ENCODE measurements at regions not wholly inside any gene's neighbourhood (a gene's known extent, or its start where the extent isn't known, plus 50 kb on each side); places are given as distances from the start of the nearest gene placed in this dataset.

- Histone ChIP-seq H3K27ac (no peak overlapping the region), H3K36me3 (replicated peaks in 1 of 2) (no peaks in the 10 kb centered on the region), H3K27me3 (no peaks in the 10 kb centered on the region), H3K9me3 (replicated peaks in 1 of 3) (no peaks in the 10 kb centered on the region), H3K4me3 (no peak overlapping the region), H3K4me1 (replicated peaks in 1 of 2) (no peaks in the 10 kb centered on the region)
- no peak for DNase-seq
- WGBS, 4 donors: 58 to 75% (median 66%) methylated on average over 2 of the region's 2 CpGs
- intact Hi-C loops (cut with DNase I): no loop called here
- TF ChIP-seq POLR2A (IDR thresholded peaks at IDR 0.05) (no peak), CTCF (IDR thresholded peaks at IDR 0.05) (no peak)
Observed at GRCh38 chr3:18500322-18500721, 75.2 kb upstream of the SATB1 start.

- 62 to 67% (median 63%) methylated on average over 3 of the region's 3 CpGs for WGBS, 4 donors
- Histone ChIP-seq H3K36me3 (replicated peaks in 1 of 2) (no peaks in the 10 kb centered on the region), H3K9me3 (replicated peaks in 1 of 3) (no peaks in the 10 kb centered on the region), H3K27ac (no peak overlapping the region), H3K4me1 (replicated peaks in 1 of 2) (no peaks in the 10 kb centered on the region), H3K27me3 (no peaks in the 10 kb centered on the region), H3K4me3 (no peak overlapping the region)
- intact Hi-C loops (cut with DNase I): no loop called here
- TF ChIP-seq POLR2A (IDR thresholded peaks at IDR 0.05) (no peak), CTCF (IDR thresholded peaks at IDR 0.05) (no peak)
- no peak for DNase-seq
Observed at GRCh38 chr3:18499301-18499700, 74.2 kb upstream of the SATB1 start.

- 76 to 90% (median 86%) methylated on average over 1 of the region's 1 CpG for WGBS, 4 donors
Observed at GRCh38 chr3:18494251-18494650, 69.1 kb upstream of the SATB1 start.

GRCh38 chr3:18489939-18490338 lies 64.8 kb upstream of the SATB1 start:
- TF ChIP-seq POLR2A (IDR thresholded peaks at IDR 0.05) (no peak), CTCF (IDR thresholded peaks at IDR 0.05) (no peak)
- Histone ChIP-seq H3K9me3 (replicated peaks in 1 of 3) (no peaks in the 10 kb centered on the region), H3K4me3 (no peak overlapping the region), H3K27ac (no peak overlapping the region), H3K36me3 (replicated peaks in 1 of 2) (no peaks in the 10 kb centered on the region), H3K27me3 (no peaks in the 10 kb centered on the region), H3K4me1 (replicated peaks in 1 of 2) (no peaks in the 10 kb centered on the region)
- WGBS, 4 donors: 85 to 89% (median 85%) methylated on average over 4 of the region's 4 CpGs
- intact Hi-C loops (cut with DNase I): no loop called here
- no peak for DNase-seq

More at GRCh38 chr3:18494251-18494650, 69.1 kb upstream of the SATB1 start:
- Histone ChIP-seq H3K27ac (no peak overlapping the region), H3K27me3 (no peaks in the 10 kb centered on the region), H3K9me3 (replicated peaks in 1 of 3) (no peaks in the 10 kb centered on the region), H3K4me3 (no peak overlapping the region), H3K4me1 (replicated peaks in 1 of 2) (no peaks in the 10 kb centered on the region), H3K36me3 (replicated peaks in 1 of 2) (no peaks in the 10 kb centered on the region)
- no peak for TF ChIP-seq POLR2A (IDR thresholded peaks at IDR 0.05)
- DNase-seq: no peak
- intact Hi-C loops (cut with DNase I): no loop called here

DNA sequence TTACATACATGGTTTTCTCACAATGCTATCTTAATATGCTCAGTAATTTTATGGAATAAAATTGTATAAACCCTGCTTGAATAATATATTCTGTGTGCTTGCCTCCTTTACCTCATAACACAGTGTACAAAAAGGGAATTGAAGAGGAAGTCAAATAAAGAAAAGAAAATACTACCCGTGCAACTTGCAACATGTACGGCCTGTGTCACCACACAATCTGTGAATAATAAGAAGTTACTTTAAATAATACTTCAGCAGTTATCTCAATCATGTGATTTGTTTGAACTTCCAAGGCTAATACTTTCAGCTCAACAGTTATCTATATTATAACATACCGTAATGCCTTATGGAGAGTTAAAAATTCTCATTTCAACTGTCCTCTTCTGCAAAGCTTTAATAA lies 58.1 kb upstream of the SATB1 start:
- Histone ChIP-seq H3K4me3 (no peak overlapping the region), H3K9me3 (replicated peaks in 1 of 3) (no peaks in the 10 kb centered on the region)

More for the DNA sequence above, 58.1 kb upstream of the SATB1 start:
- WGBS, 4 donors: 41 to 57% (median 53%) methylated on average over 3 of the region's 3 CpGs
- DNase-seq: no peak
- Histone ChIP-seq H3K4me1 (replicated peaks in 1 of 2) (no peaks in the 10 kb centered on the region), H3K27ac (no peak overlapping the region), H3K27me3 (no peaks in the 10 kb centered on the region), H3K36me3 (replicated peaks in 1 of 2) (no peaks in the 10 kb centered on the region)
- intact Hi-C loops (cut with DNase I): no loop called here
- TF ChIP-seq POLR2A (IDR thresholded peaks at IDR 0.05) (no peak), CTCF (IDR thresholded peaks at IDR 0.05) (no peak)

Data from adrenal gland (tissue), 9 donors.